NOMO-1 treated with DMSO at 0.1 percent for 48 hours (cell line): ENCODE measurements at regions not wholly inside any gene's neighbourhood (a gene's known extent, or its start where the extent isn't known, plus 50 kb on each side); places are given as distances from the start of the nearest gene placed in this dataset.
A peak's percentile ranks its signal among the peaks of the same experiment; 100 is the strongest.

Experiments used
- DNase-seq: peaks from one replicate; lab custom pipeline; 2025; ENCODE audit not compliant: unreplicated experiment; lab: John Stamatoyannopoulos, UW

DNA sequence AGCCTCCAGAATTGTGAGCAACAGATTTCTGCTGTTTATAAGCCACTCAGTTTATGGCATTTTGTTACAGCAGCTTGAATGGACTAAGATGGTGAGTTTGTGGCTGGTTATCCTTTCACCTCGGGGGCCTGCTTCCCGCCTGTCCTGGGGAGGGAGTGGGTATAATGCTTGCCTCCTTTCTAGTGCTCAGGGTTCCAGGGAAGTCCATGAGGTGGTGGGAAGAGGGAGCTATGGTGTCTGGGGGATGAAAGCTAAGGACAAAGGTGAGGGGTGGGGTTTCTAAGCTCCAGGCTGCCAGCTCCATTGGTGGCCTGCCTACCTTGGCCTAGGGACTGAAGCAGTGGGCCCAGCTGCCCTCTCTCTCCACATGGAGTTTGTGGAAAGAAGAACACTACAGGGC is 50.2 kb upstream of the SDK2 start:
- DNase-seq, result no peak

GRCh38 chr17:73695035-73695738 is 50.9 kb upstream of the SDK2 start:
- DNase-seq, result no peak

- no peak for DNase-seq
Observed at GRCh38 chr17:73696251-73696650, 52.0 kb upstream of the SDK2 start.

DNA sequence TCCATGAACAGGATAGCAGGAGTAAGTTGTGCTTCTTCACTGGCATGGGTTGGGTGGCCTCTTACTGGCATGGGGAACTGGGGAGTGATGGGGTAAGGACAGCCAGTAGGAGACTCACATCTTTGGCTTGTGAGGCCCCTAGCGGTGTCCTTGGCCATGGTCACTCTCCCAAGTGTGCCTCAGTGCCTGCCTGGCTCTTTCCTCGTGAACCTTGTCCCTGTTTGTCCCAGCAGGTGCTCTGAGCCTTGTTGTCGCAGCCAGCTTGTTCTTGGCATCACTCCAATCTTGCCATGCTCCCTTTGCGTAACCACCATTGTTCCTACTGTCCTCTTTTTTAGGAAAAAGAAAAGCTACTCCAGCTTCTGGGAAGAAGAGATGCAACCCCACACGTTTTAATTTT is 53.6 kb upstream of the SDK2 start:
- DNase-seq, result no peak

GRCh38 chr17:73698966-73699365 is 54.7 kb upstream of the SDK2 start:
- DNase-seq, result no peak

DNA sequence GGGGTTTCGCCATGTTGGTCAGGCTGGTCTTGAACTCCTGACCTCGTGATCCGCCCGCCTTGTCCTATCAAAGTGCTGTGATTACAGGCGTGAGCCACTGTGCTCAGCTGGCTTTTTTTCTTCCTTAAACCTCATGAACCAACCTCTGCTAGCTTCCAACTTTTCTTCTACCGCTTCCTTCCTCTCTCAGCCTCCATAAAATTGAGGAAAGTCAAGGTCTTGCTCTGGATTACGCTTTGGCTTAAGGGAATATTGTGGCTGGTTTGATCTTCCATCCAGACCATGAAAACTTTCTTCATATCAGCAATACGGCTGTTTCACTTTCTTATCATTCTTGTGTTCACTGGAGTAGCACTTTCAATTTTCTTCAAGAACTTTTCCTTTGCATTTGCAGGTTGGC is 57.5 kb upstream of the SDK2 start:
- no peak for DNase-seq

- no peak for DNase-seq
Observed at GRCh38 chr17:73703192-73703591, 58.9 kb upstream of the SDK2 start.

DNA sequence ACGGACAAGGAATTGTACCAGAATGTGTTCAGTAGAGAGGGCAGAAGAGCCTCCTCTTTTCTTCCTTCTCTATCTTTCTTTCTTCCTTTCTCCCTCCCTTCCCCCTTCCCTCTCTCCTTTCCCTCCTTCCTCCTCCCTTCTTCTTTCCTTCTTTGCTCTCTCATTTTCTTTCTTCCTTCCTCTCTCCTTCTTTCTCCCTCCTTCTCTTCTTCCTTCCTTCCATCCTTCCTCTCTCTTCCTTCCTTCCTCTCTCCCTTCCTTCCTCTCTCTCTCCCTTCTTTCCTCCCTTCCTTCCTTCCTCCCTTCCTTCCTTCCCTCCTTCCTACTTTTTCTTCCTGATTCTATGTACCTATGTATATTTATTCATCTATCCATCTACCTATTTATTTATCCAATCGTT is 59.7 kb upstream of the SDK2 start:
- DNase-seq, result no peak

DNA sequence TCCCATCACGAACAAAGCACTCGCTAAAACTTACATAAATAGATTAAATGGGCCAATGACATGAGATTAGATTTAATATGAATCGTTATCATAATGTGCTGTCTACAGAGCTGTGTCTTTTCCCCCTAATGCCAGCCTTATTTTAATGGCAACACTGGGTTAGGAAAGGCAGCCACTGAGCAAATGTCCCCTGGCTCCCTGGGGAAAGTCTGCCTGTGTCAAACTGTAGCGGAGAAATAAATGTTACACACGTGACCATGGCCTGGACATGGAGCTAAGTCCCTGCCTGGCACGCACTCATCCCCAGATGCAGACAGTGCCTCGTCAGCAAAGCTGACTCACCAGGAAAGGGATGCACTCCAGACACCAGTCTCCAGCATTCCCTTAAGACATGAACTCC is 61.3 kb upstream of the SDK2 start:
- DNase-seq, result no peak

- DNase-seq, result no peak
Observed at GRCh38 chr17:73706428-73706827, 62.2 kb upstream of the SDK2 start.

DNA sequence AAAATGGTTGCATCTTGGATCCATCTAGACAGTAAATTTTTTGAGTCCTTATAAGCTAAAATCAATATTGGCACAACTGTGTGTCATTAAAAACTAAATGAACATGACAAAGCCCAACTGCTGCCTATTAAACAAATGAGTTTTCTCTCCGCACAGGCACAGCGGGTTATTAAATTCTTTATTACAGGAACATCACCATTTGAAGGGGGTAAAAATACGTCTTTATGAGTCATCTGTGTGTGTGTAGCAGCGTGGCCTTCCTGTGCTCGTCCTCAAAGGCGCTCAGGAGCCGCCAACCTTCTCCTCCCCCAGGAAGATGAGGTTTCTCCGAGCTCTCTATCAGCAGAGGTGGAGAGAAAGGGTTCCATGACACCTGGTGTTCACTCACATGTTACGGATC is 62.6 kb upstream of the SDK2 start:
- DNase-seq, result no peak

DNA sequence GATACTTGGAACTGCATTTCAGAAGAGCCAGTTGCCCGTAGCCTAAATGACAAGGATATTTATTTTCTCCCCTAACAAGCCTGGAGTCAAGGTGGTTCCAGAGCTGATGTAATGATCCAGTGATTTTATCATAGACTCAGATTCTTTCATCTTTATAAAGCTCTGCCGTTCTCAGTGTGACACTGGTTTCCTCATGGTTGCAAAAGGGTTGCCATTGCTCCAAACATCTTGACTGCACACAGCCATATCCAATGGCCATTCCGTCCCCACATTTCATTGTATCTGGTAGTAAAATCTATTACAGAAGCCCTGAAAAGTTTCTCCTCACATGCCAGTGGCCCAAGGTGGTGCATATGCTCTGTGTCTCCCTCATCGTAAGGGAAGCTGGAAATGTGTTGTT is 63.1 kb upstream of the SDK2 start:
- DNase-seq, result no peak

DNA sequence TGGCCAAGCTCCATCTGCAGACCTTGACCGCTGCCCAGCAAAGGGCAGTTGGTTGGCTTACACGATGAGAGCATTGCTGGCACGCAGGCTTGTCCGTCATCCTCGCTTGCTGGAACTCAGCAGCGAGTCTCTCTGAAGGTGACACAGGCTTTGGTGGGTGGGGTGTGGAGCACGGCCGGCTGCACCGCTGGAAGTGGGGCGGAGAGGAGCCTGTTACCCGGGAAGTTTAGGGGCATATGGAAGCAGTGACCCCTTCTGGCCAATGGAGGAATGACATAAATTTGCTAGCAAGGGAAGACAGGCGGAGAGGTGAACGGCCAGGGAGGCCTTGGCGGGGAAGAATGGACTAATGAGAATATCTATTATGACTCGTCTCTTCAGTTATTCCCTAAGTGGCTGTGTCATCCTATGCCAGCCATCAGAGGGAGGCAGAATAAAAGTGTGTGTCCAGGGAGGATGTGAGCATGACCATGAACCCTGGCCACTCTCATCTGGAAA is 65.9 kb upstream of the SDK2 start:
- peak; percentile 29 for DNase-seq

GRCh38 chr17:73711184-73711583 is 66.9 kb upstream of the SDK2 start:
- DNase-seq, result peak; percentile 71

- DNase-seq, result no peak
Observed at GRCh38 chr17:73711916-73712315, 67.7 kb upstream of the SDK2 start.

- no peak for DNase-seq
Observed at GRCh38 chr17:73713136-73713535, 68.9 kb upstream of the SDK2 start.

DNA sequence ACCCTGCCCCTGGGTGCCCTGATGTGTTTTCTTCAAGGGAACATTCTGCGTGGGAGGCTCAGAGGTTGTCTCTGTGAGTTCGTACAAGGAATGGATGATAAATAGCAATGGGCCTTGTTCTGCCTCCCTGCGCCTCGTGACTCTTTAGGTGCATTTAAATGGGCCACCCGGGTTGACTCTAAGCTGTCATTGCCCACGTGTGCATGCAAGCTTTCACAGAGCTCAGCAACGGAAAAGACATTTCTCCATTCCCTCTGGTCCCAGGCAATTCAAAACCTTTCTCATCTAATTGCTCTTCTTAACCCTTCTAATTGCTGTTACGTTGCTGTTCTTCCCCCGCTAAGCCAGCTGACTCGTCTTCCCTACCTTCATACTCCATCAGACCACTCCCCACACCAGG is 71.5 kb upstream of the SDK2 start:
- no peak for DNase-seq

DNA sequence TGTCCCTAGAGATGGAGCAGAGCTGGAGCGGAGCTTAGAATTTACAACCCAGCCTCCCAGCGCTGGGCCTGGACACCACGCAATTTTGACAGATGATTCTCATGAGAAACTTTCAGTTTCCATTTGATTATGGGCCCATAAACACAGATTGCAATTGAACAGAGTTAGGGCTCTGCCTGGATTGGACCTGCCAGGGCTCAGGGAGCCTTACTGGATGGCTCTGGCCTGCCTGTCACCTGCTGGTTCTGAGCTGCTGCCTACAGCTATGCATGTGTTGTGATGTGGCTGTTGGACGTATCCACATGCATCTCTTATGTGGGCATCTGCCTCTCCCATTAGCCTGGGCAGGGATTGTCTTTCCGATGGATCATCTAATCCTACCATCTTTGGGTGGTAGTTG is 73.4 kb upstream of the SDK2 start:
- no peak for DNase-seq

GRCh38 chr17:73718362-73718761 is 74.1 kb upstream of the SDK2 start:
- no peak for DNase-seq

DNA sequence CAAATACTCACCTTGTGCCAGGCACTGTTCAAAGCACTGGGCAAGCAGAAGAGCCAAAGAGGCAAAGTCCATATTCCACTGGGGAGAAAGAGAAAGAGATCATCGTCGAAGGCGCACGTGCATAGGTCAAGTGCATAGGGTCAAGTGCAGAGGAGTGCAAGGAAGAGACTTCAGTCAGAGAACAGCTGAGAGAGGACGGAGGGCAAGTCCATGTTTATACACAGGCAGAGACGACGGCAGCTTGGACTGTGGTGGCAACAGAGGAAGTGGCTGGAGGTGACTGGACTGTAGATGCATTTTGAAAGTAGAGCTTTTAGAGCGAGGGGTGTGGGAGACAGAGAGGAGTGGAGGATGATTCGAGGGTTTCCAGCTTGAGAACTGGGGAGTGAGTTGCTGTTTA is 74.7 kb upstream of the SDK2 start:
- no peak for DNase-seq

GRCh38 chr17:73719588-73720071 is 75.4 kb upstream of the SDK2 start:
- DNase-seq, result no peak

DNA sequence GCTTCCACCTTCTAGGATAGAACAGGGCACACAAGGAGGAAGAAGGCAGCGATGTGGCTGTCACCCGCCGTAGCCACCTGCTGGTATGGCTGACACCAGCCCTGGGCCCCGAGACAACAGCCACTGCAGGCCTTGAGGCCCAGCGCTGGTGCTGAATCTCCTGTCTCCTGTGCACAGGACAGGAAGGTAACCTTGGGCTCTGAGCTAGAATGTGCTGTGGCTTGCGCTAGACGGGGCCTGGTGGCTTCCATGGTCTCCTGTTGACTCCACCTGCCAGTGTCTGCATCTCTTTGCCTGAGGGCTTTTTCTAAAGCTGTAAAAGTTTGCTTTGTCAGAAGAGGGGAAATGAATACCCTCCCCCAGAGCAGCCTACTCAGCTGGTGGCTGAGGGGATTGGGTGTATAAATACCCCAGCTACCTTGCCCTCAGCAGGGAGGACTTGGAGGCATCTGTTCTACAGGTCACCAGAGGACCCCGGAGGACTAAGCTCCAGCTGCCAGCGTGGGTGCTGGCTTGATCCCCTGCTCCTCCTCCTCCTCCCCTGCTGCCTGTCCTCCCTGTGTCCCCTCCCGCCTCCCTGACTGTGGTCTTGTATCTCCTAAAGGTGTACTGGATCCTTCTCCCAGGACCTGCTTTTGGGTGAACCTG is 76.1 kb upstream of the SDK2 start:
- no peak for DNase-seq

DNA sequence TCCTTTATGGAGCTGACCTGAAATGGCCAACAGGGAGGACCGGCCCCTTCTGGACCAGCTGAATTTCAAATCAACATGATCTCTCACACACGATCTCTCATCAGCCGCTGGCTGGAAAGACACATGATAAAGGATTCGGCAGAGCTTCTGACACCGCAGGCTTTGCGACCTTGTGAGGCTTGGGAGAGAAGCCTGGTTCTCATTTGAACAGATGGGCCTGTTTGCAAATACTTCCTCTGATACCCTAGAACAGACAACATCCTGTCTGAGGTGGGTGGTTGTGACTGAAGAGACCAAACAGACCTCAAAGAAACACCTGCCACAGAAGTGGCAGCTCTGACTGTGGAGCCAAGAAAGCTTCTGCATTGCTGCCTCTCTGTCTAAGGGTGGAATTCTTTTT is 77.9 kb upstream of the SDK2 start:
- DNase-seq, result no peak
